NCI-H69 (cell line): ENCODE measurements at regions not wholly inside any gene's neighbourhood (a gene's known extent, or its start where the extent isn't known, plus 50 kb on each side); places are given as distances from the start of the nearest gene placed in this dataset.

Experiments
- DNase-seq: peaks from one replicate; lab custom pipeline; 2025; lab: John Stamatoyannopoulos, UW

DNA sequence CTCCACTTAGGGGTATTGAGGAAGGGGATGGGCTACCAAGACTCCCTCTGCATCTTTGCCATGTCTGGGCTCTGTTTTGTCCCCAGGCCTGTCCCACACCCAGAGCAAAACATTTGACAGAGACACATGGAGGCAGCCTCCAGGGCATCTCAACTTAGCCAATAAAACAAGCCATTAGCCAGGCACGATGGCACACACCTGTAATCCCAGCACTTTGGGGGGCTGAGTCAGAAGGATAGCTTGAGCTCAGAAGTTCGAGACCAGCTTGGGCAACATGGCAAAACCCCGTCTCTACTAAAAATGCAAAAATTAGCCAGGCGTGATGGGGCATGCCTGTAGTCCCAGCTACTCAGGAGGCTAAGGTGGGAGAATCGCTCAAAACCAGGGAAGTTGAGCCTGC is 120.3 kb upstream of the IPO9 start:
- no peak for DNase-seq

DNA sequence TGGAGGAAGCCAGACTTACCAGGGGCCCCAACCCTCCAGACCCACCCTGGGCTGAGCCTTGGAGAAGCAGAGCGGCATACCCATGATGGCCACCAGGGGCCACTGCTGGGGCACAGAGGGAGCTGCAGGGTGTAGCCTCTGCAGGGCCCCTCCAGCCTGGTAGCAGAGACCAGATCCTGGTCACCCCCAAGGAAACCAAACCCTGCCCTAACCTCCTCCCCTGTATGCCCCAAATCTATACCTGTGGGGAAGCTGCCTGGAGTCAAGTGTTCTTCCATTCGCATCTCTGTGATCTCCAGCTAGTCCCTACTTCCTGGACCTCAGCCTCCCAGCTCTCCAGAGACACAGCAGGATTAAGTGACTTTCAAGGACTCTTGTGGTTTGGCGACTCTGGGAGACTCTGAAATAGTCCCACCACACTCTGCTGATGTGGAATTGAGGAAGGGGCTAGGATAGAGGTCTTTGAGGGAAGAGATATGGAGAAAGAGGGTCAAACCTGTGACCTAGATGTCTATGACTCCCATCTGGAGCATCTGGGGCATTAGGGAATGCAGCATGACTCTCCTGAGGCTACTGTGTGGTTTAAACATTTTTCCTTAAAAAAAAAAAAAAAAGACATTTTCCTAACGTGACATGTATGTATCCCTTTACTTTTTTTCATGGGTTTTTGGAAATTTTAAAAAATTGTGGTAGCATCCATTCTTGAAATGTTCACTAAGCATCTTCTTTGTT is 119.2 kb upstream of the IPO9 start:
- peak; percentile 80 for DNase-seq

GRCh38 chr1:201710632-201711597 is 118.0 kb upstream of the IPO9 start:
- no peak for DNase-seq

- DNase-seq = no peak
Measured at GRCh38 chr1:201711811-201712210, 117.1 kb upstream of the IPO9 start.

- no peak for DNase-seq
Measured at GRCh38 chr1:201712387-201713085, 116.4 kb upstream of the IPO9 start.

- DNase-seq = peak; percentile 63
Measured at GRCh38 chr1:201713086-201713810, 115.7 kb upstream of the IPO9 start.

DNA sequence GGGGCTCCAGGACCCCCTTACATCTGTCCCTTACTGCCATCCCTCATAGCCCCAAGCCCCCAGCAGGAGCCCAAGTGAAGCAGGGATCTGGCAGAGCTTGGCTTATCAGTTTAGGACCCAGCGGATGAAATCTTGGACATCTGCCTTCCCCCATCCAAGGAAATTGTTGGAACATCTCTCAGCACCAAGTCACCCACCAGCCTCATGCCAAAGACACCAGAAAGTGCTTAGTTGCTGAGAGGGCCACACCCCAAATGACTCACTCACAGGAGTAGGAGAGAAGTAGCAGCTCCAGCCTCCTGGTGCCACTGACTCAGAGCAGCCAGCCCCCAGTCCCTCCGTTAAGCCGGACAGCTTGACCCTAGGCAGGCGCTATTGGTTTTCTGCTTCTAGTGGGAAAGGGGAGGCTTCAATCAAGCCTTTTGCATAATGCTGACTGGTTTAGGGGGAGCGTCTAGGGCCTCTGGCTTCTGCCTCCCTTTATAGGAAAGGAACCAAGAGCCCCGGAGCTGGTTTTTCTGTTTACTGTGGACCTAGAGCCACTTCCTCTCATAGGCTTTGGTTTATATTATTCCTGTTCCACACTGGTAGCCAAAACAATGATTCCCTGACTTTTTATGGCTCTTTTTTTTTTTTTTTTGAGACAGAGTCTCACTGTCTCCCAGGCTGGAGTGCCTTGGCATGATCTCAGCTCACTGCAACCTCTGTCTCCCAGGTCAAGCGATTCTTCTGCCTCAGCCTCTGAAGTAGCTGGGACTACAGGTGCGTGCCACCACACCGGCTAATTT is 114.2 kb upstream of the IPO9 start:
- DNase-seq = peak; percentile 59

- no peak for DNase-seq
Measured at GRCh38 chr1:201715351-201715750, 113.6 kb upstream of the IPO9 start.

DNA sequence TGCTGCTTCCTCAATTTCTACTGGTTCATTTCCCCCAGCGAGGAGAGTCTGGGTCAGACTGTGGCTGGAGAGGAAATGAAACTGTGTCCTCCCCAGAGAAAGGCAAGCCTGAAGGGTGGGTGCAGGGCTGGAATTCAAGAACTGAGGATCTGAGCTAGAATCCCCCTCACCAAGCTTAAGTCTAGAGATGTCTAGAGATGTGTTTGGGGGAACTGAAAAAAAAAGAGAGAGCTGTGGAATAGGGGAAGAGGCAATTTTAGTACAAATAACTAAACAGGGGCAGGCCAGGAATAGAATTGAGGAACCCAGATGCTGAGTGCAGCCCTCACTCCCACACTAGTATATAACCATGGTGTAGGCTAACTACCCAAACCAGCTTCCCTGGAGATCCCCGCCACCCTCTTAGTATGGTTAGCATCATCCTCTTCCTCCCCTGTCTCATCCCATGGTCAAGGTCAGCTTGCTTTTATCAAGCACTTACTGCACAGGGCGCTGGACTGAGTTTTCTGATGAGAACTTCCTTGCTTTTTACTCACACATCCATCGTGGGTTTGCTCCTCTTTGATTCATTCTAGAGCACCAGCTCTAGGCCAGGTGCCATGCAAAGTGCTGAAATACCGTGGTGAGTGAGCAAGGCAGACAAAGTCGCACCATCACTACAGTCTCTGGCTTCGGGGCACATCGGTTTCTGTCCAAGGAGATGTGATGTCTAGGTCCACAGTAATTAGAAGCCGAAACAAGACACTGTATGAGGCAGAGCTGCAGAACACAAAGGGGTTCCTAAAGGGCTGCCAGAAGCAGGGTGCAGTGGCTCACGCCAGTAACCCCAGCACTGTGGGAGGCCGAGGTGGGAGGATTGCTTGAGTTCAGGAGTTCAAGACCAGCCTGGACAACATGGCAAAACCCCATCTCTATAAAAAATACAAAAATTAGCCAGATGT is 112.9 kb upstream of the IPO9 start:
- DNase-seq = no peak

GRCh38 chr1:201716742-201717135 is 112.2 kb upstream of the IPO9 start:
- DNase-seq = no peak

- no peak for DNase-seq
Measured at GRCh38 chr1:201717286-201717685, 111.7 kb upstream of the IPO9 start.

DNA sequence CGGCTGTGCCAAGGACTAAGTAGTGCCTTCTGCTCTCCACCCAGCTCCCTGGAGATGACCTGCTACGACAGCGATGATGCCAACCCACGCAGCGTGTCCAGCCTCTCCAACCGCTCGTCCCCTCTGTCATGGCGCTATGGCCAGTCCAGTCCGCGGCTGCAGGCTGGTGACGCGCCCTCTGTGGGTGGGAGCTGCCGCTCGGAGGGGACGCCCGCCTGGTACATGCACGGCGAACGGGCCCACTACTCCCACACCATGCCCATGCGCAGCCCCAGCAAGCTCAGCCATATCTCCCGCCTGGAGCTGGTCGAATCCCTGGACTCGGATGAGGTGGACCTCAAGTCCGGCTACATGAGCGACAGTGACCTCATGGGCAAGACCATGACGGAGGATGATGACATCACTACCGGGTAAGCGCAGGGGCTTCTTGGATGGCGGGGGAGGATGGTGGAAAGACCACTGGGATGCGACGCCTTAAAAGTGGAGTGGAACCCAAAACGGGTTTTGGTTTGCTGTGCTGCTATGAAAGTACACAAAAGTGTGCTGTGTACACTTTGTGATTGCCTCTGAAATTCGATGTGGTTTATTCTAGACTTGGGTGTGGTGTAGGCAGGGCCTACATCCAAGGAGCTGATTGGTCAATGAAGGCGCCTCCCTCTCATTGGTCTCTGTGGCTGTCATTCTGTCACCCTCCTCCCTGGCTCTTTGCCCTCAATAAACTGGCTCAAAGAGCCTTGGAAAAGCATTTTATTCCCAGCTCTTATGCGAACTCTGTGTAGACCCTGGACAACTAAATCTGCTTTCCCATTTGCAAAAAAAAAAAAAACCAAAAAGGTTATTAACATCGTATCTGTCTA is 110.4 kb upstream of the IPO9 start:
- no peak for DNase-seq

DNA sequence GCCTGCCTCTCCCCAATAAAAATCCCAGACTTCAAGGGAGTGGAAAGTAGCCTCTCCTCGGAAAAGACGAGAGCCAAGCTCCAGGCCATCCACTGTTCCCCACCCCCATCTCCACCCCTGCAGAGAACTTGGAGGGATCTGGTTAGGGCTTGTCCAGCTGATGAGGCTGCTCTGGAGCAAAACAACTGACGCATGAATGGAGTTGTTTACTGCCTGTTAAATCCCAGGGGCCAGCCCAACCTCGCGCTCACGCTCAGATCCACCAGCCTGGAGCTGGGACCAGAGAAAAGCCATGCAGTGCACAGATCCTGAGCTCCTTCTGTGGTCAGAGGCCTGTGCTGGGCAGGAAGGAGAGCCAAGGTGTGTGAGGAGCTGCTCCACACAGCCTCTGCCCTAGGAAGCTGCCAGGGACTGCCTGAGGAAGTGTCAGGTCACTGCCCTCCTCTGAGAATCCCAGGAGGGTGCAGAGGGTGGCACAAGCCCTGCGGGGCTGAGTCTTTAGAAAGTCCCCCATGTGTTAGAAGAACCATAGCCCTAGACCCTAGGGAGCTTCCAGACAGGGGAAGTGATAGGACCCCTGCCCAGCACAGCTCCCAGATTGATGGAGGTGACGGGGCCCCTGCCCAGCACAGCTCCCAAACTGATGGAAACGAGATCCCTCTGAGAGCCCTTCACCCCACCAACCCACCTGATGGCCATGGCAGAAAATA is 109.0 kb upstream of the IPO9 start:
- peak; percentile 79 for DNase-seq

DNA sequence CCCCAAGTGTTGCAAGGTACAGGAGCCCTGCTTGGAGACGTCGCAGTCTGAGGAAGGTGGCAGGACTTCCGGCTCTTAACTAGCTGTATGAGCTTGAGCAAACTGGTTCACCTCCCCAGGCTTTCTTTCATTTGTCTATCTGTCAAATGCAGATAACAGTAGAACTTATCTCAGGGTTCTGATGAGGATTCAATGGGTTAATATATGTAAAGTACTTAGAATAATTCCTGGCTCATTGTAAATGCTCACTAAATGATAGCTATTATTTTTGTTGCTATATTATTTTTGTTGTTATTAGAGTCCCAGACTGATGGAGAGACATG is 108.5 kb upstream of the IPO9 start:
- DNase-seq = no peak

DNA sequence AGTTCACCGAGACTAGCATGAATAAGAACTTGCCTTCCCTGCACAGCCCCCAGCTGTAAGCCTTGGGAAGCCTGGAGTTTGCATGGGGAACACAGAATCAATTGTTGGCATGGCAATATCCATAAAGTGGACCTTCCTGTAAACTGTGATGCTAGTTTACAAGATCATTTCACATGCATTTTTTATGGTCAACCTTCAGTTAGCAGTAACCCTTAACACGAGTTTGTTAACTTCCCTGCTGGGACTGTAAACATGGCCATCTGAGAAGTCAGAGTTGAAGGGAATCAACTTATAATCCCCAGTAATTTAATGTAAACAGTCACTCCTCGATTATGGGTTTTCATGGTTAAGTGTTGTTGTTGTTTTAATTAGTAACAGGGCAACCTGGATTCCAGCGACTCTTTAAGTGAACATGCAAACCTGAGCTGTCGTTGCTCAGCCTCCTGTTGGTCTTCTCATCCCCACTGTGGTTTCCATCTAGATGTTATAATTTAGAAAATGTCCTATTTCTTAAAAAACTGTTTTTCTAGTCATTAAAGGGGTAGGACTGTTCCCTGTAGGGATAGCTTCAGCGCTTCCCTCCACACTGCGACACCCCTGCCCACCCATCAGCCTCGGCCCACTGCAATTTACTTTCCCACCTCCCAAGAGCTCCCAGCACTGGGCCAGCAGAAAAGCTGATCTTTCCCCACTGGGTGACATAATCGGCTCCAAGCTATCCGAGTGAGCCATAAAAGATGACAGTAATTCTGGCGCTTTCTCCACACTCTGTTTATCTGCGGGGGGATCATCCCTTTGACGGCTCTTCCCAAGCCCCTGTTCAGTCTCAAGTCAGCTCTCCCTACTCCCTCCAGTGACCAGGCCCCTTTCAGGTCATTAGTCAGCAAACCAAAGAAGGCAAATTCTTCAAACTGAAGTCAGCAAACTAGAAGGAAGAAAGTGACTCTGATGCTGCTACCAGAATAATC is 107.6 kb upstream of the IPO9 start:
- DNase-seq = peak; percentile 90

DNA sequence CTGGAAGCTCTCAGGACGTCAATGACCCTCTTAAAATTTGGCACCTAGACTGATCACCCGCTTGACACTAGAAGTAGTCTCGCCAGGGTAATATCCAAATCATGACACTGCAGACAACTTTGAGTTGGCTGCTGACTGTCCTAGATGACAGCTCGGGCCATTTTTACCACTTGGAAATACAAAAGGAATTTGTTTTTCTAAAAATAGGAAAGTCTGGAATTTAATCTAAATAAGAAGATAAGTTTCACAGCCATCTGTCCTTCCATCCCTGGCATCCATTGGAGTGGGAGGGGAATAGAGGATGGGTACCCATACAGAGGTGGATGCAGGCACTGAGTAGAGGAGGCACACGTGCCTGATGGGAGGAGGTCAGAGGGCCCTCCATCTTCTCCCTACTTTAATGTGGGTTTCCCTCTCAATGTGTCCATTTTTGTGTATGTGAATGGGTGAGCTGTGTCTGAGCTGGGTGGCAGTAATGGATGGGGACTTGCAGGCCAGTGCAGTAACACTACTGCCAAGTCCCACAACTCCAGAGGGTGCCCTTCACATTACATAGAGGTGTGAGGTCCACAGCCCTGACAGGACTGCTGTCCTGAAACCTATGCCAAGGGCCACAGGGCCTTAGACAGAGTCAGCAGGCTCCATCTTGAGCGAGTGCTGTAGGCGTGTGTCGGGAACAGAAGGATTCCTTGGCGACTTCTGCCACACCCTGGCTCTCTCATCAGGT is 104.8 kb upstream of the IPO9 start:
- DNase-seq = no peak

- peak; percentile 67 for DNase-seq
Measured at GRCh38 chr1:201724766-201725118, 104.2 kb upstream of the IPO9 start.
